ENCODE measurements at regions not wholly inside any gene's neighbourhood (a gene's known extent, or its start where the extent isn't known, plus 50 kb on each side); places are given as distances from the start of the nearest gene placed in this dataset.

- DNase-seq (ENCODE audit: extremely low read depth, low read depth), result no peak
- TF ChIP-seq, protein P1, sequence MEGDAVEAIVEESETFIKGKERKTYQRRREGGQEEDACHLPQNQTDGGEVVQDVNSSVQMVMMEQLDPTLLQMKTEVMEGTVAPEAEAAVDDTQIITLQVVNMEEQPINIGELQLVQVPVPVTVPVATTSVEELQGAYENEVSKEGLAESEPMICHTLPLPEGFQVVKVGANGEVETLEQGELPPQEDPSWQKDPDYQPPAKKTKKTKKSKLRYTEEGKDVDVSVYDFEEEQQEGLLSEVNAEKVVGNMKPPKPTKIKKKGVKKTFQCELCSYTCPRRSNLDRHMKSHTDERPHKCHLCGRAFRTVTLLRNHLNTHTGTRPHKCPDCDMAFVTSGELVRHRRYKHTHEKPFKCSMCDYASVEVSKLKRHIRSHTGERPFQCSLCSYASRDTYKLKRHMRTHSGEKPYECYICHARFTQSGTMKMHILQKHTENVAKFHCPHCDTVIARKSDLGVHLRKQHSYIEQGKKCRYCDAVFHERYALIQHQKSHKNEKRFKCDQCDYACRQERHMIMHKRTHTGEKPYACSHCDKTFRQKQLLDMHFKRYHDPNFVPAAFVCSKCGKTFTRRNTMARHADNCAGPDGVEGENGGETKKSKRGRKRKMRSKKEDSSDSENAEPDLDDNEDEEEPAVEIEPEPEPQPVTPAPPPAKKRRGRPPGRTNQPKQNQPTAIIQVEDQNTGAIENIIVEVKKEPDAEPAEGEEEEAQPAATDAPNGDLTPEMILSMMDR (IDR thresholded peaks at IDR 0.05; ENCODE audit: low read depth, low read length), result no peak
Observed at GRCh38 chr5:155260798-155261197, 247.2 kb downstream of the KIF4B start.

- TF ChIP-seq, protein P1 (IDR thresholded peaks at IDR 0.05; ENCODE audit: low read depth, low read length), result no peak
- DNase-seq (ENCODE audit: extremely low read depth, low read depth), result no peak
Observed at GRCh38 chr5:155263381-155263780, 249.8 kb downstream of the KIF4B start.

DNA sequence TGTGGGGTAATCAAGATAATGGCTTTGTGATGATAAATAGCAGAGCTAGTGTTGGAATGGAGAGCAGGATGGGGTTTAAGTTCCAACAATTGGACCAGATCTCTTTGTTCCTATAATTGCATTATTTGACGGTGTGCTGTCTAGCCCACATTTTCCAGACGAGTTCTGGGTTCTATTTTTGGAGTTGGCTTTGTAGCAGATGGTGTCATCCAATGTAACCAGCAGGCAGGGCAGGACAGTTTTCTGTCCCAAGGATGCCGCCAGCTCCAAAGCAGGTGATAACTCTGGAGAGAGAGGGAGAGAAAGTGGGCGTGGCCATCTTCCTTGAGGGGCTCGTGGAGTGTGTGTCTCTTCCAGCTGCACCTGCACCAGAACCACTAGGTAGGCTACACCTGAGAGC is 251.3 kb downstream of the KIF4B start:
- no peak for DNase-seq (ENCODE audit: extremely low read depth, low read depth)
- TF ChIP-seq, protein P1 (IDR thresholded peaks at IDR 0.05; ENCODE audit: low read depth, low read length), result no peak

- TF ChIP-seq, protein P1 (IDR thresholded peaks at IDR 0.05; ENCODE audit: low read depth, low read length), result no peak
- DNase-seq (ENCODE audit: extremely low read depth, low read depth), result no peak
Observed at GRCh38 chr5:155268770-155269425, 255.3 kb downstream of the KIF4B start.

DNA sequence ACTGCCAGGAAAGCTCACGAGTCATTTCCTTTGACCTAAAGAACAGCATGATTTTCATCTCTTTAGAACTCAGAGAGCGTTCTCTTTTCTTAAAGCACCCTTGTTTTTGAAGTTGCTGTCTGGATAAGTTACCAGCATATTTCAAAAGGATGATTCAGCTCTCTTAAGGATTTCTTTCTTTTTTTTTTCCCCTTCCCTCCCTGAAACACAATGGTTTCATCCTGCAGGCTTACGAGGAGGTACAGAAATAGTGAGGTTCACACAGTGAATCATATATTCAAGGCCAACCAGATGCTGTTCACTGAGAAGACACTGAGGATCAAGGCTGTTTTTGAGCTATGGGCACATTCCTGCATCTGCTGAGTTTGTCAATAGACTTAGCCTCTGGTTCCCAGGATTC is 257.2 kb downstream of the KIF4B start:
- TF ChIP-seq, protein P1 (IDR thresholded peaks at IDR 0.05; ENCODE audit: low read depth, low read length), result no peak
- no peak for DNase-seq (ENCODE audit: extremely low read depth, low read depth)

DNA sequence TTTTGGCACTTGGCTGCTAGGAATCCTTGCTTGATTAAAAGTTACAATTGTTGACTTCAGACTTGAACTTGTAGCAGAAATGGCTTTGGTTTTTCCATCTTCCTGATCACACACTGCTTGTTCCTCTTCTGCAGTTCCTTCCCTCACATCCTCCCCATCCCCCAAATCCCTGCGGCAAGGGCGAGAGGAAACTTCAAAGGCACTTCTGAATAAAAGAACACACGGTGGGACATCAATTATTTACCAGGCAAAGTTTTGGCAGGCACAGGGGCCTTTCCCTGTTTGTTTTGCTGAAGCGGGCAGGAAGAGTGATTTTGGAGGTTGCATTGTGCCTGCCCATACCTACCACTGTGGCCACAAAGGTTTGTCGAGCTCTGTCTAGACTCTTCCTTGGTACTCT is 260.9 kb downstream of the KIF4B start:
- DNase-seq (ENCODE audit: extremely low read depth, low read depth), result no peak
- TF ChIP-seq, protein P1 (IDR thresholded peaks at IDR 0.05; ENCODE audit: low read depth, low read length), result no peak

- TF ChIP-seq, protein P1 (IDR thresholded peaks at IDR 0.05; ENCODE audit: low read depth, low read length), result no peak
- no peak for DNase-seq (ENCODE audit: extremely low read depth, low read depth)
Observed at GRCh38 chr5:155275222-155275621, 261.7 kb downstream of the KIF4B start.

Data from AG09319 (cell line).